Stimulated activated naive CD8-positive, alpha-beta T cell treated with anti-CD3 and anti-CD28 coated beads, Interleukin-15, amount 100 ng/mL, for 72 hours (primary cell): ENCODE measurements at regions not wholly inside any gene's neighbourhood (a gene's known extent, or its start where the extent isn't known, plus 50 kb on each side); places are given as distances from the start of the nearest gene placed in this dataset.
"Not testable (repeated sequence)": the region's sequence is repeated elsewhere in the genome, so short reads cannot be mapped to it uniquely, and the experiment has no call there.

Experiments
- ATAC-seq: fragments of 150-1000 bp; cut with Tn5 transposase; 2 replicates; pipeline ENCODE4 v1.10.0; 2021; ENCODE audit warnings: mild to moderate bottlenecking, moderate library complexity
- DNase-seq, 2 donors: peaks; one replicate each; pipeline ENCODE4 v3.0.0; 2021 to 2022
- H3K27ac Mint-ChIP-seq, 2 donors: one replicate each; pipeline ENCODE4 v1.8.0; 2022; ENCODE audit warnings: mild to moderate bottlenecking in 2 of 2, mixed read lengths in 2 of 2, moderate library complexity in 2 of 2
- H3K27me3 Mint-ChIP-seq: one replicate; pipeline ENCODE4 v1.8.0; 2022; ENCODE audit warnings: mixed read lengths
- H3K4me1 Mint-ChIP-seq: one replicate; pipeline ENCODE4 v1.8.0; 2022; ENCODE audit warnings: mild to moderate bottlenecking, mixed read lengths
- H3K4me3 Mint-ChIP-seq, 2 donors: one replicate each; pipeline ENCODE4 v1.8.0; 2022; ENCODE audit warnings: mild to moderate bottlenecking in 2 of 2, mixed read lengths in 2 of 2, moderate library complexity in 1 of 2
- H3K9me3 Mint-ChIP-seq, 2 donors: one replicate each; pipeline ENCODE4 v1.8.0; 2022; ENCODE audit warnings: mixed read lengths in 2 of 2

- H3K4me3 Mint-ChIP-seq: no peak overlapping the region
- no peaks in the 10 kb centered on the region for H3K4me1 Mint-ChIP-seq
- H3K27me3 Mint-ChIP-seq: no peaks in the 10 kb centered on the region
- ATAC-seq (no peak), DNase-seq (no peak)
- H3K27ac Mint-ChIP-seq: no peak overlapping the region
- H3K9me3 Mint-ChIP-seq: peaks cover 16 to 17% of the 10 kb centered on the region in 2 donors
These were observed 2590.9 kb downstream of the PCDH9 start for GRCh38 chr13:64639206-64639605.

GRCh38 chr13:64633948-64634347 is 2596.2 kb downstream of the PCDH9 start:
- Mint-ChIP-seq H3K27me3 (no peaks in the 10 kb centered on the region), H3K27ac (no peak overlapping the region), H3K4me1 (no peaks in the 10 kb centered on the region), H3K9me3 (peaks cover 0 to 7% of the 10 kb centered on the region in 2 donors), H3K4me3 (no peak overlapping the region)
- ATAC-seq (no peak), DNase-seq (no peak)

GRCh38 chr13:64627654-64628053 is 2602.5 kb downstream of the PCDH9 start:
- Mint-ChIP-seq H3K9me3 (peaks cover 0 to 9% of the 10 kb centered on the region in 2 donors), H3K27me3 (no peaks in the 10 kb centered on the region), H3K4me3 (no peak overlapping the region), H3K4me1 (no peaks in the 10 kb centered on the region), H3K27ac (no peak overlapping the region)
- DNase-seq: no peak
- ATAC-seq: no peak

GRCh38 chr13:64626105-64626504 is 2604.0 kb downstream of the PCDH9 start:
- Mint-ChIP-seq H3K4me3 (no peak overlapping the region), H3K27ac (no peak overlapping the region), H3K9me3 (peaks cover 0 to 9% of the 10 kb centered on the region in 2 donors), H3K4me1 (no peaks in the 10 kb centered on the region), H3K27me3 (no peaks in the 10 kb centered on the region)
- ATAC-seq (no peak), DNase-seq (no peak)

GRCh38 chr13:64617231-64617630 is 2612.9 kb downstream of the PCDH9 start:
- Mint-ChIP-seq H3K4me1 (no peaks in the 10 kb centered on the region), H3K27me3 (no peaks in the 10 kb centered on the region), H3K27ac (no peak overlapping the region), H3K9me3 (peaks cover 0 to 6% of the 10 kb centered on the region in 2 donors), H3K4me3 (no peak overlapping the region)
- no peak for DNase-seq
- ATAC-seq: no peak

GRCh38 chr13:64591971-64592370 is 2638.2 kb downstream of the PCDH9 start:
- H3K4me3 Mint-ChIP-seq: no peak overlapping the region
- DNase-seq: no peak

GRCh38 chr13:64579331-64579730 is 2650.8 kb downstream of the PCDH9 start:
- H3K27ac Mint-ChIP-seq: no peak overlapping the region
- DNase-seq (no peak), ATAC-seq (no peak)
- no peaks in the 10 kb centered on the region for H3K4me1 Mint-ChIP-seq
- no peak overlapping the region for H3K4me3 Mint-ChIP-seq
- no peaks in the 10 kb centered on the region for H3K27me3 Mint-ChIP-seq
- no peaks in the 10 kb centered on the region for H3K9me3 Mint-ChIP-seq

More at GRCh38 chr13:64591971-64592370, 2638.2 kb downstream of the PCDH9 start:
- no peaks in the 10 kb centered on the region for H3K27me3 Mint-ChIP-seq
- no peak overlapping the region for H3K27ac Mint-ChIP-seq
- no peak for ATAC-seq
- peaks cover 7 to 15% of the 10 kb centered on the region in 2 donors for H3K9me3 Mint-ChIP-seq
- no peaks in the 10 kb centered on the region for H3K4me1 Mint-ChIP-seq

GRCh38 chr13:64568748-64569147 is 2661.4 kb downstream of the PCDH9 start:
- no peak overlapping the region for H3K27ac Mint-ChIP-seq
- no peak overlapping the region for H3K4me3 Mint-ChIP-seq
- DNase-seq: no peak
- no peak for ATAC-seq
- no peaks in the 10 kb centered on the region for H3K27me3 Mint-ChIP-seq
- H3K9me3 Mint-ChIP-seq: peaks cover 12 to 45% of the 10 kb centered on the region in 2 donors
- no peaks in the 10 kb centered on the region for H3K4me1 Mint-ChIP-seq

GRCh38 chr13:64558031-64558430 is 2672.1 kb downstream of the PCDH9 start:
- H3K27ac Mint-ChIP-seq, H3K27me3 Mint-ChIP-seq, H3K9me3 Mint-ChIP-seq, H3K4me1 Mint-ChIP-seq, ATAC-seq, H3K4me3 Mint-ChIP-seq, DNase-seq: not testable (repeated sequence)

GRCh38 chr13:64556376-64556775 is 2673.8 kb downstream of the PCDH9 start:
- DNase-seq (no peak), ATAC-seq (no peak)
- H3K27me3 Mint-ChIP-seq: no peaks in the 10 kb centered on the region
- H3K9me3 Mint-ChIP-seq: peaks cover 0 to 5% of the 10 kb centered on the region in 2 donors
- H3K4me1 Mint-ChIP-seq: no peaks in the 10 kb centered on the region
- H3K27ac Mint-ChIP-seq: no peak overlapping the region
- no peak overlapping the region for H3K4me3 Mint-ChIP-seq

- no peak overlapping the region for H3K27ac Mint-ChIP-seq
- peaks cover 7 to 15% of the 10 kb centered on the region in 2 donors for H3K9me3 Mint-ChIP-seq
- H3K27me3 Mint-ChIP-seq: no peaks in the 10 kb centered on the region
- H3K4me3 Mint-ChIP-seq: no peak overlapping the region
- no peaks in the 10 kb centered on the region for H3K4me1 Mint-ChIP-seq
- DNase-seq: no peak
- ATAC-seq: no peak
These were observed 2676.6 kb downstream of the PCDH9 start for GRCh38 chr13:64553411-64554129.

GRCh38 chr13:64551755-64552154 is 2678.4 kb downstream of the PCDH9 start:
- no peak for ATAC-seq

GRCh38 chr13:64546371-64546770 is 2683.8 kb downstream of the PCDH9 start:
- no peak overlapping the region for H3K27ac Mint-ChIP-seq
- no peak overlapping the region for H3K4me3 Mint-ChIP-seq
- H3K27me3 Mint-ChIP-seq: no peaks in the 10 kb centered on the region
- no peaks in the 10 kb centered on the region for H3K4me1 Mint-ChIP-seq
- H3K9me3 Mint-ChIP-seq: peaks cover 16 to 20% of the 10 kb centered on the region in 2 donors
- ATAC-seq (no peak), DNase-seq (no peak)

More at GRCh38 chr13:64551755-64552154, 2678.4 kb downstream of the PCDH9 start:
- no peak for DNase-seq
- no peak overlapping the region for H3K27ac Mint-ChIP-seq
- H3K9me3 Mint-ChIP-seq: peaks cover 9 to 20% of the 10 kb centered on the region in 2 donors
- no peak overlapping the region for H3K4me3 Mint-ChIP-seq
- no peaks in the 10 kb centered on the region for H3K4me1 Mint-ChIP-seq
- no peaks in the 10 kb centered on the region for H3K27me3 Mint-ChIP-seq

- no peaks in the 10 kb centered on the region for H3K4me1 Mint-ChIP-seq
- no peak overlapping the region for H3K27ac Mint-ChIP-seq
- H3K4me3 Mint-ChIP-seq: no peak overlapping the region
- DNase-seq (no peak), ATAC-seq (no peak)
- no peaks in the 10 kb centered on the region for H3K27me3 Mint-ChIP-seq
- peaks cover 0 to 10% of the 10 kb centered on the region in 2 donors for H3K9me3 Mint-ChIP-seq
These were observed 2689.2 kb downstream of the PCDH9 start for GRCh38 chr13:64540976-64541375.

GRCh38 chr13:64540468-64540867 is 2689.7 kb downstream of the PCDH9 start:
- Mint-ChIP-seq H3K27me3 (no peaks in the 10 kb centered on the region), H3K4me1 (no peaks in the 10 kb centered on the region), H3K27ac (no peak overlapping the region), H3K4me3 (no peak overlapping the region), H3K9me3 (peaks cover 0 to 5% of the 10 kb centered on the region in 2 donors)
- ATAC-seq: no peak
- DNase-seq: no peak

GRCh38 chr13:64538711-64539110 is 2691.4 kb downstream of the PCDH9 start:
- Mint-ChIP-seq H3K4me1 (no peaks in the 10 kb centered on the region), H3K4me3 (no peak overlapping the region), H3K27me3 (no peaks in the 10 kb centered on the region), H3K27ac (no peak overlapping the region), H3K9me3 (peaks cover 0 to 5% of the 10 kb centered on the region in 2 donors)
- no peak for ATAC-seq
- DNase-seq: no peak

GRCh38 chr13:64534302-64534701 is 2695.8 kb downstream of the PCDH9 start:
- Mint-ChIP-seq H3K9me3 (no peaks in the 10 kb centered on the region), H3K4me1 (no peaks in the 10 kb centered on the region), H3K27ac (no peak overlapping the region), H3K27me3 (no peaks in the 10 kb centered on the region), H3K4me3 (no peak overlapping the region)
- ATAC-seq (no peak), DNase-seq (no peak)
